Mesodermal cell (in vitro differentiated cells): ENCODE measurements at regions not wholly inside any gene's neighbourhood (a gene's known extent, or its start where the extent isn't known, plus 50 kb on each side); places are given as distances from the start of the nearest gene placed in this dataset.

Experiments used
- H3K27ac ChIP-seq: 2 replicates; pipeline ENCODE4 v1.7.0; 2013; ENCODE audit warnings: mild to moderate bottlenecking, low read depth, low read length, moderate library complexity; ENCODE audit not compliant: severe bottlenecking
- H3K36me3 ChIP-seq: 2 replicates; pipeline ENCODE4 v1.7.1; 2013; ENCODE audit warnings: mild to moderate bottlenecking, low read length, moderate library complexity; ENCODE audit not compliant: control insufficient read depth, insufficient read depth
- H3K4me1 ChIP-seq: one replicate; pipeline ENCODE4 v1.7.1; 2013; ENCODE audit warnings: mild to moderate bottlenecking, low read length; ENCODE audit not compliant: insufficient read depth, control insufficient read depth, poor library complexity, severe bottlenecking
- H3K4me3 ChIP-seq: 2 replicates; pipeline ENCODE4 v1.7.0; 2013; ENCODE audit warnings: low read length, control low read depth, mild to moderate bottlenecking; ENCODE audit not compliant: insufficient read depth, poor library complexity, severe bottlenecking; ENCODE audit errors: extremely low read depth
- H3K9me3 ChIP-seq: 2 replicates; pipeline ENCODE4 v1.7.1; 2013; ENCODE audit warnings: mild to moderate bottlenecking, low read length, moderate library complexity; ENCODE audit not compliant: control insufficient read depth
- WGBS, 2 experiments: methylation state at CpG; one replicate each; pipeline ENCODE4 v1.1.5; 2013; ENCODE audit warnings: missing lambda C conversion rate in 2 of 2; ENCODE audit not compliant: insufficient coverage in 2 of 2; 5-methylcytosine and 5-hydroxymethylcytosine counted together

DNA sequence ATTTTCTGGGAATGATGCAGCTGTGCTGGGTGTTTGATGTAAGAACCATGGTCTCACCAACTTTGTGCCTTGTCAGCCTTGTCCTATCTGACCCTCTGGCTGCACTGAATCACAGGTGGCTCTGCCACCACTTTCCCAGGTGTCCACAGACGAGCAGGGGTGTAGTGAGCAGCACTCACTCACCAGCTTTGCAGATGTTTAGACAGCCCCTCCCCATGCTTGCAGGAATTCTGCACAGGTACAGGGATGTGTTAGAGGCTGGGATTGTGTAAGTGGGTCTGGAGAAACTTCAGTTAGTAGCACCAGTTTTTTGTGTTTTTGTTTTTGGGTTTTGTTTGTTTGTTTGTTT is 88.2 kb upstream of the NAA20 start:
- peaks cover 17% of the 10 kb centered on the region for H3K36me3 ChIP-seq
- H3K9me3 ChIP-seq, result no peaks in the 10 kb centered on the region
- WGBS, 2 experiments, result 80 to 100% methylated on average over 1 of the region's 1 CpG
- H3K27ac ChIP-seq, result no peak overlapping the region
- H3K4me3 ChIP-seq, result no peak overlapping the region
- H3K4me1 ChIP-seq, result peaks cover 10% of the 10 kb centered on the region

DNA sequence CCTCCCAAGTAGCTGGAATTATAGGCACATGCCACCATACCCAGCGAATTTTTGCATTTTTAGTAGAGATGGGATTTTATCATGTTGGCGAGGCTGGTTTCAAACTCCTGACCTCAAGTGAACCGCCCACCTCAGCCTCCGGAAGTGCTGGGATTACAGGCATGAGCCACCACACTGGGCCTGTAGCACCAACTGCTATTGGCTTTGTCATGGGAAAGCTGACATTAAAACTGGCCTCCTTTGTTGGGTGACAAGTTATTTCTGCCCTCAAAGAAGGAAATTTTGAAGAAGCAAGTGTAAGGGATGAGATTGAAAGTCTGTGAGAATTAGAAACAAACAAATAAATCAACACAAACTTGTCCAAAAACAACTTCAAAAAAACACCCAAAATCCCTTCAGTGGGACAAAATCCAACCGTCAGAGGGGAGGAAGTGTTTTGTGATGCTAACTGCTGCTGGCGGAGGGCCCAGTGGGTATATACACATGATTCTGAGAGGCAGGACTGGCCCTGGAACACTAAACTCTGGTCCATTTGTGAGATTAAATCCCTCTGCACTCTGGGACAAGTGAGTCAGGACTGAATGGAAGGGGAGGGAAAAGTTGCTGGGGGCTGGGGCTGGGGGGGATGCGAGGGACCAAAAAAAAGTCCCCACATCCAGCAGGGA is 87.5 kb upstream of the NAA20 start:
- Histone ChIP-seq H3K9me3 (no peaks in the 10 kb centered on the region), H3K36me3 (peaks cover 17% of the 10 kb centered on the region), H3K27ac (no peak overlapping the region), H3K4me3 (no peak overlapping the region), H3K4me1 (peaks cover 15% of the 10 kb centered on the region)
- 82 to 86% methylated on average over 4 to 7 of the region's 7 CpGs for WGBS, 2 experiments

- H3K4me3 ChIP-seq, result no peak overlapping the region
- H3K9me3 ChIP-seq, result no peaks in the 10 kb centered on the region
- peaks cover 23% of the 10 kb centered on the region for H3K4me1 ChIP-seq
- no peak overlapping the region for H3K27ac ChIP-seq
- peaks cover 23% of the 10 kb centered on the region for H3K36me3 ChIP-seq
- WGBS, 2 experiments, result 91 to 96% methylated on average over 2 to 3 of the region's 5 CpGs
Observed at GRCh38 chr20:19930426-19930825, 86.7 kb upstream of the NAA20 start.

- H3K9me3 ChIP-seq, result no peaks in the 10 kb centered on the region
- H3K27ac ChIP-seq, result peak overlapping the region; percentile 32
- 93 to 95% methylated on average over 8 of the region's 9 CpGs for WGBS, 2 experiments
- peaks cover 20% of the 10 kb centered on the region for H3K36me3 ChIP-seq
- H3K4me1 ChIP-seq, result peaks cover 20% of the 10 kb centered on the region
- H3K4me3 ChIP-seq, result no peak overlapping the region
Observed at GRCh38 chr20:19932170-19932667, 84.9 kb upstream of the NAA20 start.

DNA sequence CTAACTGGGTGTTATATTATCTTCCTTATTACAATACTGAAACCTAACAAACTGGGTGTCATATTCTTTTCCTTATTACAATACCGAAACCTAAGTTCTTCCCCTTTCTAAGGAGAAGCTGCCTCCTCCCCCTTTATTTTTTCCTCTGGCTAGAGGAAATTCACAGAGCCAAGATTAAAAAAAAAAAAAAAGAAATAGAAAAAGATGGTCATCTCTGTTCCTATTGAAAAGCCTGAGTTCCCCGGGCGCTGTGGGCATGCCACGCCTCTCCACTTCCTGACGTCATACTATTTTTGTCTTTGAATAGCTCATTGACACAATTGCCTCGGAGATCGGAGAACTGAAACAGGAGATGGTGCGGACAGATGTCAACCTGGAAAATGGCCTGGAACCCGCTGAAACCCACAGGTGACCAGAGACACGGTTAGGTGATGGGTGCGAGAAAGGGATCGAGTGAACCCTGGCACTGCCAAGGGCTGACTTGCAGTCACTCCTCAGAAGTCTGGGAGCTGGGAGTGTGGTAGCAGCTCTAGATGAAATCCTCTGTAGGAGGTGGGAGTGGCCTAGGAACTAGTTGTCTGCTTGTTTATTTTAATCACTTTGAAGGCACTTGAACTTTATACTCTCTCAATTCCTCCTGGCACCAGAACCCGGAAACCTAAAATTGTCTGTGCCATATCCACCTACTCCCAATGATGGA is 82.2 kb upstream of the NAA20 start:
- Histone ChIP-seq H3K36me3 (peaks cover 40% of the 10 kb centered on the region), H3K9me3 (no peaks in the 10 kb centered on the region), H3K4me3 (no peak overlapping the region), H3K27ac (no peak overlapping the region), H3K4me1 (peaks cover 20% of the 10 kb centered on the region)
- 87 to 92% methylated on average over 11 to 12 of the region's 13 CpGs for WGBS, 2 experiments

DNA sequence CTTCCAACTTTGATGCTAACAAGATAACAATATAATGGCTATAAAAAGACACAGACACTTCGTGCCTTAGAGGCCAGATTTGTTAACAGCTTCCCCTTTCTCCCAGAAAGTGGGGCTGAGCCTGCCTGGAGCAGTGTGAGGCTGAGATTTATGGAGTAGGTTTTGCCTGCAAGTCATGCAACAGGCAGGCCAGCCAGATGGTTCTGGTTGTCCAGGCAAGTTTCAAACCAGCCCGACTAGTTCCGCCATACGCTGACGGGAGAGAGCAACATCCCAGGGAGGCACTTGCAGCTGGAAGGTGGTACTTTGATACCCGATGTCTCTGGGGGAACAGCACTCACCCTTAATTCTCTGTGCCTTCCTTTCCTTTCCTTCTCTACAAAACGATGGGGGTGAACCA is 81.3 kb upstream of the NAA20 start:
- no peak overlapping the region for H3K27ac ChIP-seq
- WGBS, 2 experiments, result 90 to 92% methylated on average over 6 of the region's 7 CpGs
- H3K9me3 ChIP-seq, result no peaks in the 10 kb centered on the region
- H3K4me3 ChIP-seq, result no peak overlapping the region
- peaks cover 44% of the 10 kb centered on the region for H3K36me3 ChIP-seq
- peaks cover 20% of the 10 kb centered on the region for H3K4me1 ChIP-seq

GRCh38 chr20:19936466-19937200 is 80.5 kb upstream of the NAA20 start:
- H3K27ac ChIP-seq, result peak overlapping the region; percentile 47
- WGBS, 2 experiments, result 90 to 98% methylated on average over 3 to 6 of the region's 8 CpGs
- H3K4me1 ChIP-seq, result peaks cover 20% of the 10 kb centered on the region
- H3K4me3 ChIP-seq, result no peak overlapping the region
- no peaks in the 10 kb centered on the region for H3K9me3 ChIP-seq
- peaks cover 51% of the 10 kb centered on the region for H3K36me3 ChIP-seq

- Histone ChIP-seq H3K4me1 (peaks cover 21% of the 10 kb centered on the region), H3K9me3 (no peaks in the 10 kb centered on the region)
- 82 to 85% methylated on average over 7 to 9 of the region's 11 CpGs for WGBS, 2 experiments
Observed at GRCh38 chr20:19937218-19937617, 79.9 kb upstream of the NAA20 start.

DNA sequence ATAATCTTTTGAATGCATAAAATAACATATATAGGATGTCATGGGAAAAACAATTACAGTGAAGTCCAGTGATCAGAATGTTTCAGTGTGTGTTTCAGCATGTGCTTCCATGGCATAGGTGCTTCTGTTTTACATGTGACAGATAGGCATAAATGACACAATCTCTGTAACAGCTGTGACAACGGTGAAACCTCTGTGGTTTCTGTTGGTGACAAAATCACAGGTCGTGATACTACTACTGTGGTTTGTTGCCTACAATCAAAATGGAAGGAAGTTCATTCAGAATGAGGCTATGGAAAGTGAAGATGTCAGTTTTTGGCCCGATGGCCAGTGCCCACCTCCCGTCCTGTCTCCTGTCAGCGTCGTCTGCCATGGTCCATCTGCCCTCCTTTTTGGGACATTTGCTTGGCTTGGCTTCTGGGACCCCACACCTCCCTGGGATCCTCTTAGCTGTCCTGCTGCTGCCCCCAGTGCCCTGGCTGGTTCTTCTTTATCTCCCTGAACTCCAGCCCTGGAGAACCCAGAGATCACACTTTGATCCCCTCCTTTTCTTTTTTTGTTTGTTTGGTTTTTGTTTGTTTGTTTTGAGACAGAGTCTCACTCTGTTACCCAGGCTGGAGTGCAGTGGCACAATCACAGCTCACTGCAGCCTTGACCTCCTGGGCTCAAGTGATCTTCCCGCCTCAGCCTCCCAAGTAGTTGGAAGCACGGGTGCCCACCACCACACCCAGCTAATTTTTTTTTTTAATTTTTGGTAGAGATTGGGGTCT is 79.3 kb upstream of the NAA20 start:
- Histone ChIP-seq H3K4me1 (peaks cover 23% of the 10 kb centered on the region), H3K27ac (no peak overlapping the region), H3K9me3 (no peaks in the 10 kb centered on the region), H3K4me3 (no peak overlapping the region), H3K36me3 (peaks cover 57% of the 10 kb centered on the region)
- 91 to 100% methylated on average over 6 of the region's 8 CpGs for WGBS, 2 experiments

More at GRCh38 chr20:19937218-19937617, 79.9 kb upstream of the NAA20 start:
- Histone ChIP-seq H3K4me3 (no peak overlapping the region), H3K36me3 (peaks cover 54% of the 10 kb centered on the region), H3K27ac (peak overlapping the region; percentile 47)

- H3K4me3 ChIP-seq, result no peak overlapping the region
- WGBS, 2 experiments, result 84 to 95% methylated on average over 3 of the region's 4 CpGs
- no peaks in the 10 kb centered on the region for H3K9me3 ChIP-seq
- H3K36me3 ChIP-seq, result peaks cover 57% of the 10 kb centered on the region
- peaks cover 30% of the 10 kb centered on the region for H3K4me1 ChIP-seq
- H3K27ac ChIP-seq, result no peak overlapping the region
Observed at GRCh38 chr20:19938421-19939090, 78.6 kb upstream of the NAA20 start.
